ENCODE measurements at regions not wholly inside any gene's neighbourhood (a gene's known extent, or its start where the extent isn't known, plus 50 kb on each side); places are given as distances from the start of the nearest gene placed in this dataset.

GRCh38 chr2:128685841-128686496 lies 367.3 kb upstream of the HS6ST1 start:
- Histone ChIP-seq H3K27me3 (ENCODE audit: control insufficient read depth in 1 of 2, insufficient read depth in 2 of 2, low read length in 2 of 2) (peaks cover 0 to 4% of the 10 kb centered on the region in 2 experiments), H3K4me1 (ENCODE audit: insufficient read depth, low read length) (no peaks in the 10 kb centered on the region), H3K36me3 (ENCODE audit: insufficient read depth, low read length) (no peaks in the 10 kb centered on the region), H3K27ac (ENCODE audit: low read depth in 1 of 2, low read length in 2 of 2) (no peak overlapping the region), H3K9me3 (ENCODE audit: control insufficient read depth in 1 of 2, insufficient read depth in 1 of 2, low read length in 2 of 2) (no peaks in the 10 kb centered on the region), H3K4me3 (ENCODE audit: low read length) (no peak overlapping the region)
- Mint-ChIP-seq H3K4me3 (no peak overlapping the region), H3K9me3 (no peaks in the 10 kb centered on the region), H3K27me3 (no peaks in the 10 kb centered on the region), H3K36me3 (ENCODE audit: low read depth) (no peaks in the 10 kb centered on the region), H3K27ac (no peak overlapping the region), H3K4me1 (ENCODE audit: low read depth) (peaks cover 8% of the 10 kb centered on the region)
- ChIA-PET POLR2A (no interaction called here), CTCF (no interaction called here)
- DNase-seq (peak in 1 of 14 experiments; percentile 0), ATAC-seq (ENCODE audit: poor library complexity) (no peak)
- intact Hi-C loops (cut with DNase I, micrococcal nuclease) = no loop called here
- no peak for TF ChIP-seq CTCF (IDR thresholded peaks at IDR 0.05)

- no peak overlapping the region for H3K4me3 ChIP-seq (ENCODE audit: low read length)
- CTCF ChIA-PET = no interaction called here
- H3K36me3 ChIP-seq (ENCODE audit: insufficient read depth, low read length) = no peaks in the 10 kb centered on the region
- intact Hi-C loops (cut with DNase I, micrococcal nuclease) = no loop called here
- Mint-ChIP-seq H3K4me1 (ENCODE audit: low read depth) (peaks cover 8% of the 10 kb centered on the region), H3K4me3 (no peak overlapping the region), H3K27ac (no peak overlapping the region), H3K36me3 (ENCODE audit: low read depth) (no peaks in the 10 kb centered on the region), H3K27me3 (no peaks in the 10 kb centered on the region), H3K9me3 (no peaks in the 10 kb centered on the region)
- ATAC-seq (ENCODE audit: poor library complexity) (no peak), DNase-seq (peak in 2 of 14 experiments; percentile 13 to 14)
- no peak for TF ChIP-seq CTCF (IDR thresholded peaks at IDR 0.05)
- no peaks in the 10 kb centered on the region for H3K4me1 ChIP-seq (ENCODE audit: insufficient read depth, low read length)
- peaks cover 0 to 4% of the 10 kb centered on the region in 2 experiments for H3K27me3 ChIP-seq (ENCODE audit: control insufficient read depth in 1 of 2, insufficient read depth in 2 of 2, low read length in 2 of 2)
- POLR2A ChIA-PET = no interaction called here
- no peaks in the 10 kb centered on the region for H3K9me3 ChIP-seq (ENCODE audit: control insufficient read depth in 1 of 2, insufficient read depth in 1 of 2, low read length in 2 of 2)
- H3K27ac ChIP-seq (ENCODE audit: low read depth in 1 of 2, low read length in 2 of 2) = no peak overlapping the region
Observed at GRCh38 chr2:128686497-128686859, 367.8 kb upstream of the HS6ST1 start.

GRCh38 chr2:128686881-128687555 lies 368.4 kb upstream of the HS6ST1 start:
- H3K4me3 ChIP-seq (ENCODE audit: low read length) = no peak overlapping the region
- no peak for DNase-seq
- ChIA-PET CTCF (no interaction called here), POLR2A (no interaction called here)
- Mint-ChIP-seq H3K4me1 (ENCODE audit: low read depth) (peaks cover 8% of the 10 kb centered on the region), H3K4me3 (no peak overlapping the region), H3K27ac (no peak overlapping the region), H3K36me3 (ENCODE audit: low read depth) (no peaks in the 10 kb centered on the region), H3K9me3 (no peaks in the 10 kb centered on the region), H3K27me3 (no peaks in the 10 kb centered on the region)
- ATAC-seq (ENCODE audit: poor library complexity) = no peak
- no peaks in the 10 kb centered on the region for H3K9me3 ChIP-seq (ENCODE audit: control insufficient read depth in 1 of 2, insufficient read depth in 1 of 2, low read length in 2 of 2)
- no peak for TF ChIP-seq CTCF (IDR thresholded peaks at IDR 0.05)
- H3K4me1 ChIP-seq (ENCODE audit: insufficient read depth, low read length) = no peaks in the 10 kb centered on the region
- intact Hi-C loops (cut with DNase I, micrococcal nuclease) = no loop called here
- peaks cover 0 to 4% of the 10 kb centered on the region in 2 experiments for H3K27me3 ChIP-seq (ENCODE audit: control insufficient read depth in 1 of 2, insufficient read depth in 2 of 2, low read length in 2 of 2)
- H3K36me3 ChIP-seq (ENCODE audit: insufficient read depth, low read length) = no peaks in the 10 kb centered on the region
- no peak overlapping the region for H3K27ac ChIP-seq (ENCODE audit: low read depth in 1 of 2, low read length in 2 of 2)

Measured in CD4-positive, alpha-beta T cell (primary cell).